ENCODE measurements at regions not wholly inside any gene's neighbourhood (a gene's known extent, or its start where the extent isn't known, plus 50 kb on each side); places are given as distances from the start of the nearest gene placed in this dataset.
"Not testable (repeated sequence)": the region's sequence is repeated elsewhere in the genome, so short reads cannot be mapped to it uniquely, and the experiment has no call there.

- TF ChIP-seq CTCF (IDR thresholded peaks at IDR 0.05): no peak
- Mint-ChIP-seq H3K36me3 (ENCODE audit: low read depth) (no peaks in the 10 kb centered on the region), H3K9me3 (no peaks in the 10 kb centered on the region), H3K4me1 (no peaks in the 10 kb centered on the region), H3K27me3 (ENCODE audit: low read depth, poor library complexity) (no peaks in the 10 kb centered on the region), H3K27ac (no peak overlapping the region), H3K4me3 (no peak overlapping the region)
- DNase-seq: no peak
These were observed 187.9 kb upstream of the SMIM30 start for GRCh38 chr7:113306302-113306701.

GRCh38 chr7:113304104-113304503 is 185.8 kb upstream of the SMIM30 start:
- Mint-ChIP-seq H3K27ac (no peak overlapping the region), H3K9me3 (no peaks in the 10 kb centered on the region), H3K4me1 (no peaks in the 10 kb centered on the region), H3K27me3 (ENCODE audit: low read depth, poor library complexity) (peaks cover 3% of the 10 kb centered on the region), H3K4me3 (no peak overlapping the region), H3K36me3 (ENCODE audit: low read depth) (no peaks in the 10 kb centered on the region)
- no peak for TF ChIP-seq CTCF (IDR thresholded peaks at IDR 0.05)
- DNase-seq: no peak

GRCh38 chr7:113303388-113303787 is 185.0 kb upstream of the SMIM30 start:
- not testable (repeated sequence) for H3K4me3 Mint-ChIP-seq, DNase-seq

GRCh38 chr7:113301983-113302382 is 183.6 kb upstream of the SMIM30 start:
- no peak overlapping the region for H3K27ac Mint-ChIP-seq
- no peaks in the 10 kb centered on the region for H3K36me3 Mint-ChIP-seq (ENCODE audit: low read depth)

More at GRCh38 chr7:113303388-113303787, 185.0 kb upstream of the SMIM30 start:
- not testable (repeated sequence) for H3K27me3 Mint-ChIP-seq (ENCODE audit: low read depth, poor library complexity); H3K9me3 Mint-ChIP-seq; H3K4me1 Mint-ChIP-seq; H3K27ac Mint-ChIP-seq; H3K36me3 Mint-ChIP-seq (ENCODE audit: low read depth)

GRCh38 chr7:113301141-113301540 is 182.8 kb upstream of the SMIM30 start:
- no peaks in the 10 kb centered on the region for H3K4me1 Mint-ChIP-seq
- no peaks in the 10 kb centered on the region for H3K36me3 Mint-ChIP-seq (ENCODE audit: low read depth)
- no peak for TF ChIP-seq CTCF (IDR thresholded peaks at IDR 0.05)
- no peak overlapping the region for H3K27ac Mint-ChIP-seq
- H3K27me3 Mint-ChIP-seq (ENCODE audit: low read depth, poor library complexity): peaks cover 3% of the 10 kb centered on the region
- no peak for DNase-seq
- no peaks in the 10 kb centered on the region for H3K9me3 Mint-ChIP-seq
- H3K4me3 Mint-ChIP-seq: no peak overlapping the region

More at GRCh38 chr7:113301983-113302382, 183.6 kb upstream of the SMIM30 start:
- no peak for DNase-seq
- Mint-ChIP-seq H3K9me3 (no peaks in the 10 kb centered on the region), H3K4me1 (no peaks in the 10 kb centered on the region), H3K27me3 (ENCODE audit: low read depth, poor library complexity) (peaks cover 3% of the 10 kb centered on the region), H3K4me3 (no peak overlapping the region)
- TF ChIP-seq CTCF (IDR thresholded peaks at IDR 0.05): no peak

- Mint-ChIP-seq H3K4me3 (no peak overlapping the region), H3K9me3 (no peaks in the 10 kb centered on the region), H3K27ac (no peak overlapping the region), H3K27me3 (ENCODE audit: low read depth, poor library complexity) (peaks cover 3% of the 10 kb centered on the region), H3K4me1 (no peaks in the 10 kb centered on the region), H3K36me3 (ENCODE audit: low read depth) (no peaks in the 10 kb centered on the region)
- DNase-seq: no peak
- no peak for TF ChIP-seq CTCF (IDR thresholded peaks at IDR 0.05)
These were observed 181.4 kb upstream of the SMIM30 start for GRCh38 chr7:113299748-113300147.

Data from nephron progenitor cell (in vitro differentiated cells).